Endothelial cell of umbilical vein (primary cell): ENCODE measurements at regions not wholly inside any gene's neighbourhood (a gene's known extent, or its start where the extent isn't known, plus 50 kb on each side); places are given as distances from the start of the nearest gene placed in this dataset.

Experiments
- BruUV-seq: library from RNA; stranded (reverse); fragments of 400-500 nt; replicated peaks from 2 replicates; lab custom pipeline; 2021; lab: Mats Ljungman, UMichigan
- CTCF ChIA-PET: fragments of 300-600, 350-600 bp; sonication (Branson Sonifier 250); formaldehyde crosslinking; loops from one replicate; lab custom pipeline; 2021; ENCODE audit warnings: antibody characterized with exemption, inconsistent platforms; lab: Charles Lee
- POLR2A ChIA-PET: fragments of 300-600, 350-600 bp; sonication (Branson Sonifier 250); formaldehyde crosslinking; loops from one replicate; lab custom pipeline; 2021; ENCODE audit warnings: antibody characterized with exemption, inconsistent platforms; lab: Charles Lee
- DNase-seq: peaks from one replicate; pipeline ENCODE4 v3.0.0-alpha.2; 2011; ENCODE audit warnings: low read depth, low spot score
- FAIRE-seq: peaks from 2 replicates; lab custom pipeline; 2011; peaks lifted over from hg19 to GRCh38; lab: Jason Lieb, UNC
- H2AFZ ChIP-seq: 2 replicates; pipeline ENCODE4 v1.6.0; 2012; ENCODE audit warnings: low read depth, low read length, control low read depth, inconsistent platforms
- H3K27ac ChIP-seq: 2 replicates; pipeline ENCODE4 v1.5.1; 2011; ENCODE audit warnings: low read depth, mild to moderate bottlenecking, control low read depth, low read length, moderate library complexity; ENCODE audit not compliant: insufficient read depth
- H3K27me3 ChIP-seq, 2 experiments: 2 replicates each; pipeline versions ENCODE4 v1.6.0 to v1.6.1; 2011; ENCODE audit warnings: low read length in 2 of 2, mixed read lengths in 1 of 2; ENCODE audit not compliant: control insufficient read depth in 2 of 2, insufficient read depth in 2 of 2
- H3K36me3 ChIP-seq, 2 experiments: 2 replicates in 1 of 2; 3 replicates in 1 of 2; pipeline ENCODE4 v1.5.1; 2011; ENCODE audit warnings: low read length in 2 of 2, mild to moderate bottlenecking in 1 of 2, moderate library complexity in 1 of 2; ENCODE audit not compliant: control insufficient read depth in 2 of 2, insufficient read depth in 2 of 2; ENCODE audit errors: extremely low read depth in 1 of 2
- H3K4me1 ChIP-seq: 3 replicates; pipeline ENCODE4 v1.5.1; 2011; ENCODE audit warnings: mild to moderate bottlenecking, low read length; ENCODE audit not compliant: control insufficient read depth, insufficient read depth; ENCODE audit errors: extremely low read depth
- H3K4me2 ChIP-seq: 2 replicates; pipeline ENCODE4 v1.6.1; 2011; ENCODE audit warnings: low read length, control low read depth, mixed read lengths; ENCODE audit not compliant: insufficient read depth
- H3K4me3 ChIP-seq, 3 experiments: fragments of 200-600 bp in 1 of 3; sonication (generic), shearing (Covaris generic) in 1 of 3; replicated peaks in 1 of 3; 2 replicates each; pipeline ENCODE4 v1.5.1; 2011 to 2016; ENCODE audit warnings: control low read depth in 3 of 3, low read length in 3 of 3, mild to moderate bottlenecking in 2 of 3, inconsistent platforms in 1 of 3, low read depth in 1 of 3, moderate library complexity in 1 of 3; ENCODE audit not compliant: insufficient read depth in 1 of 3
- H3K79me2 ChIP-seq: 2 replicates; pipeline ENCODE4 v1.6.0; 2012; ENCODE audit warnings: low read length, inconsistent platforms; ENCODE audit not compliant: control insufficient read depth, insufficient read depth
- H3K9ac ChIP-seq: replicated peaks from 2 replicates; pipeline ENCODE3; 2011; ENCODE audit warnings: low read length, control low read depth; ENCODE audit not compliant: insufficient read depth; ENCODE audit errors: extremely low read depth
- H3K9me1 ChIP-seq: replicated peaks from 3 replicates; pipeline ENCODE4 v1.6.0; 2011; ENCODE audit warnings: mild to moderate bottlenecking, low read length; ENCODE audit not compliant: control insufficient read depth, insufficient read depth; ENCODE audit errors: extremely low read depth
- H3K9me3 ChIP-seq: replicated peaks from 2 replicates; pipeline ENCODE4 v1.5.1; 2012; ENCODE audit warnings: low read length, inconsistent platforms; ENCODE audit not compliant: control insufficient read depth, insufficient read depth
- H4K20me1 ChIP-seq: replicated peaks from 2 replicates; pipeline ENCODE3; 2011; ENCODE audit warnings: mild to moderate bottlenecking, low read length; ENCODE audit not compliant: control insufficient read depth, insufficient read depth; ENCODE audit errors: extremely low read depth
- CTCF ChIP-seq, 2 donors: IDR thresholded peaks; 1 replicate in 1 of 2; 2 replicates in 1 of 2; pipeline ENCODE4 v1.5.1; 2011; ENCODE audit warnings: low read length in 2 of 2, mild to moderate bottlenecking in 2 of 2, moderate library complexity in 2 of 2, control low read depth in 1 of 2, inconsistent platforms in 1 of 2, low read depth in 1 of 2; ENCODE audit not compliant: insufficient read depth in 1 of 2; ENCODE audit errors: extremely low read depth in 1 of 2
- EZH2 ChIP-seq: IDR thresholded peaks from 2 replicates; pipeline ENCODE4 v1.6.1; 2012; ENCODE audit warnings: borderline replicate concordance, low read depth, mild to moderate bottlenecking, moderate library complexity, low read length, inconsistent platforms; ENCODE audit not compliant: severe bottlenecking
- FOS ChIP-seq: IDR thresholded peaks from 2 replicates; pipeline ENCODE4 v1.6.1; 2011; ENCODE audit warnings: mild to moderate bottlenecking, low read length, moderate library complexity, borderline replicate concordance; ENCODE audit not compliant: insufficient read depth
- GATA2 ChIP-seq: IDR thresholded peaks from 2 replicates; pipeline ENCODE4 v1.7.0; 2011; ENCODE audit warnings: low read depth, mild to moderate bottlenecking, moderate library complexity, mixed read lengths, low read length; ENCODE audit not compliant: insufficient read length, insufficient read depth
- JUN ChIP-seq: IDR thresholded peaks from 2 replicates; pipeline ENCODE4 v1.6.1; 2011; ENCODE audit warnings: borderline replicate concordance, low read depth; ENCODE audit not compliant: insufficient read length, insufficient read depth
- MAX ChIP-seq: IDR thresholded peaks from 2 replicates; pipeline ENCODE4 v1.6.1; 2011; ENCODE audit not compliant: insufficient read depth, insufficient read length
- MYC ChIP-seq: IDR thresholded peaks from one replicate; pipeline ENCODE4 v1.6.1; 2011; ENCODE audit warnings: mild to moderate bottlenecking, low read depth, low read length
- POLR2A ChIP-seq: IDR thresholded peaks from 2 replicates; pipeline ENCODE4 v1.6.1; 2012; ENCODE audit warnings: low read depth, mild to moderate bottlenecking, control low read depth, low read length
- POLR2AphosphoS5 ChIP-seq: IDR thresholded peaks from 2 replicates; pipeline ENCODE4 v1.6.1; 2012; ENCODE audit warnings: low read depth, mild to moderate bottlenecking, control low read depth, low read length, moderate library complexity; ENCODE audit not compliant: insufficient read depth
- dilution Hi-C: fragments of 300-500 bp; cut with MboI; formaldehyde crosslinking; loops from one replicate; pipeline ENCODE4 v1.15.0; 2019; ENCODE audit warnings: low sequenced_read_pairs; ENCODE audit not compliant: extremely low pct_ligation_motif_present
- intact Hi-C: fragments of 100-400 bp; cut with micrococcal nuclease; formaldehyde crosslinking; loops from one replicate; pipeline ENCODE4 v1.10.0; 2022

DNA sequence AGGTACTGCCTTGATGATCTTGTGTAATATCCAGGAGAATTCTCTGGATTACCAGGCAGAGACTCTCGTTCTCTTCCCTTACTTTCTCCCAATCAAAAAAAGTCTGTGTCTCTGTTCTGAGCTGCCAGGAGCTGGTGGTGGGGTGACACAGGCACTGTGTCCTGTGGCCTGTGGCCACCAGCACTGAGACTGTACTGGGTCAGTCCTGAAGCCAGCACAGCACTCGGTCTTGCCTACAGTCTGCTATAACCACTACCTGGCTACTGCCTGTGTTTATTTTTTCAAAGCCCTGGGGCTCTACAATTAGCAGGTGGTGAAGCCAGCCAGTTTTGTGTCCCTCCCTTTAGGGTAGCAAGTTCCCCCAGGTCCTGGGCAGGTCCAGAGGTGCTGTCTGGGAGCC, 331.1 kb upstream of the MAGEB18 start:
- intact Hi-C loops = no loop called here
- Histone ChIP-seq H4K20me1 (no peaks in the 10 kb centered on the region), H2AFZ (no peak overlapping the region), H3K4me3 (no peak overlapping the region), H3K9ac (no peak overlapping the region), H3K4me2 (no peak overlapping the region), H3K36me3 (no peaks in the 10 kb centered on the region), H3K9me1 (no peaks in the 10 kb centered on the region), H3K27me3 (no peaks in the 10 kb centered on the region), H3K4me1 (no peaks in the 10 kb centered on the region), H3K27ac (no peak overlapping the region), H3K79me2 (no peaks in the 10 kb centered on the region), H3K9me3 (no peaks in the 10 kb centered on the region)
- dilution Hi-C loops = no loop called here
- DNase-seq = no peak
- POLR2A ChIA-PET = no interaction called here
- TF ChIP-seq POLR2AphosphoS5 = no peak
- TF ChIP-seq MYC = no peak
- TF ChIP-seq FOS = no peak
- no peak for TF ChIP-seq POLR2A
- no peak for TF ChIP-seq GATA2
- no peak for TF ChIP-seq EZH2
- no peak for TF ChIP-seq CTCF (IDR thresholded peaks at IDR 0.05; ENCODE audit: extremely low read depth in 1 of 2, insufficient read depth in 1 of 2, low read depth in 1 of 2, low read length in 2 of 2)
- no peak for TF ChIP-seq MAX
- no peak for TF ChIP-seq JUN
- no peak for FAIRE-seq
- no TSS peak for BruUV-seq
- CTCF ChIA-PET = interaction anchor here (0.6 kb wide), 1 partner anchor 245 kb away, joined by 3 read pairs; no protein-coding TSS in a partner anchor
